Cardiac fibroblast (primary cell): ENCODE measurements at regions not wholly inside any gene's neighbourhood (a gene's known extent, or its start where the extent isn't known, plus 50 kb on each side); places are given as distances from the start of the nearest gene placed in this dataset.

Source experiments
- DNase-seq, 2 donors: peaks; one replicate each; pipeline versions ENCODE4 v3.0.0 to v3.0.0-alpha.2; 2010; ENCODE audit warnings: low read depth in 2 of 2
- H3K4me3 ChIP-seq, 2 donors: replicated peaks in 1 of 2; 1 replicate in 1 of 2; 2 replicates in 1 of 2; pipeline ENCODE4 v1.5.1; 2011; ENCODE audit warnings: low read depth in 2 of 2, low read length in 2 of 2, mild to moderate bottlenecking in 2 of 2, moderate library complexity in 1 of 2
- CTCF ChIP-seq: IDR thresholded peaks from one replicate; pipeline ENCODE4 v1.5.1; 2011; ENCODE audit warnings: low read depth, mild to moderate bottlenecking, low read length, inconsistent platforms

GRCh38 chr3:168497183-168497582 lies 401.5 kb upstream of the GOLIM4 start:
- H3K4me3 ChIP-seq: no peak overlapping the region
- no peak for TF ChIP-seq CTCF
- no peak for DNase-seq

GRCh38 chr3:168495932-168496331 lies 400.2 kb upstream of the GOLIM4 start:
- no peak for DNase-seq
- H3K4me3 ChIP-seq: no peak overlapping the region
- TF ChIP-seq CTCF: no peak

- no peak for TF ChIP-seq CTCF
- DNase-seq: no peak
- H3K4me3 ChIP-seq: no peak overlapping the region
Measured at GRCh38 chr3:168495270-168495669, 399.5 kb upstream of the GOLIM4 start.

- H3K4me3 ChIP-seq: no peak overlapping the region
- no peak for DNase-seq
- TF ChIP-seq CTCF: no peak
Measured at GRCh38 chr3:168493412-168494205, 397.9 kb upstream of the GOLIM4 start.

- peak in 1 of 2 donors; percentile 1 for DNase-seq
- TF ChIP-seq CTCF: no peak
- H3K4me3 ChIP-seq: no peak overlapping the region
Measured at GRCh38 chr3:168490981-168491380, 395.3 kb upstream of the GOLIM4 start.

GRCh38 chr3:168489301-168489700 lies 393.6 kb upstream of the GOLIM4 start:
- TF ChIP-seq CTCF: no peak
- DNase-seq: no peak

GRCh38 chr3:168485936-168486335 lies 390.2 kb upstream of the GOLIM4 start:
- H3K4me3 ChIP-seq: no peak overlapping the region
- DNase-seq: no peak
- no peak for TF ChIP-seq CTCF

More at GRCh38 chr3:168489301-168489700, 393.6 kb upstream of the GOLIM4 start:
- no peak overlapping the region for H3K4me3 ChIP-seq
